Cardiac muscle cell (in vitro differentiated cells and primary cell): ENCODE measurements at regions not wholly inside any gene's neighbourhood (a gene's known extent, or its start where the extent isn't known, plus 50 kb on each side); places are given as distances from the start of the nearest gene placed in this dataset.

Experiments used
- DNase-seq, 2 donors: peaks; one replicate each; pipeline versions ENCODE4 v3.0.0 to v3.0.0-alpha.2; 2010 to 2017; ENCODE audit warnings: low read depth in 1 of 2, low spot score in 1 of 2
- H3K27ac ChIP-seq: fragments of 200-600 bp; sonication (generic); 2 replicates; pipeline ENCODE4 v1.5.1; 2016
- H3K27me3 ChIP-seq: fragments of 200-600 bp; sonication (generic); 2 replicates; pipeline ENCODE4 v1.6.0; 2016; ENCODE audit warnings: control low read depth
- H3K36me3 ChIP-seq: fragments of 200-600 bp; sonication (generic); 2 replicates; pipeline ENCODE4 v1.5.1; 2016; ENCODE audit warnings: control low read depth
- H3K4me1 ChIP-seq: fragments of 200-600 bp; sonication (generic); 2 replicates; pipeline ENCODE4 v1.8.1; 2017; ENCODE audit warnings: low read depth, mild to moderate bottlenecking, mixed run types
- H3K4me3 ChIP-seq: fragments of 200-600 bp; sonication (generic); 2 replicates; pipeline ENCODE4 v1.5.1; 2016; ENCODE audit warnings: mild to moderate bottlenecking
- H3K9me3 ChIP-seq: fragments of 200-600 bp; sonication (generic); 2 replicates; pipeline ENCODE4 v1.5.1; 2017; ENCODE audit warnings: low read depth, mild to moderate bottlenecking, control low read depth
- CTCF ChIP-seq: IDR thresholded peaks from 2 replicates; pipeline ENCODE4 v1.5.1; 2012; ENCODE audit warnings: low read depth, mild to moderate bottlenecking, low read length

GRCh38 chr5:135128361-135128760, 94.3 kb upstream of the PITX1 start:
- Histone ChIP-seq H3K4me1 (no peaks in the 10 kb centered on the region), H3K9me3 (no peaks in the 10 kb centered on the region), H3K27me3 (peaks cover 86% of the 10 kb centered on the region), H3K36me3 (no peaks in the 10 kb centered on the region), H3K4me3 (no peak overlapping the region), H3K27ac (no peak overlapping the region)
- no peak for TF ChIP-seq CTCF
- no peak for DNase-seq

- peak in 1 of 2 donors; percentile 79 for DNase-seq
- Histone ChIP-seq H3K4me1 (no peaks in the 10 kb centered on the region), H3K36me3 (no peaks in the 10 kb centered on the region), H3K27me3 (peaks cover 93% of the 10 kb centered on the region), H3K9me3 (no peaks in the 10 kb centered on the region), H3K4me3 (no peak overlapping the region), H3K27ac (no peak overlapping the region)
- no peak for TF ChIP-seq CTCF
Observed at GRCh38 chr5:135127439-135128240, 93.6 kb upstream of the PITX1 start.

- no peak for DNase-seq
- no peak for TF ChIP-seq CTCF
- no peaks in the 10 kb centered on the region for H3K4me1 ChIP-seq
- H3K27me3 ChIP-seq = peaks cover 97% of the 10 kb centered on the region
- H3K27ac ChIP-seq = no peak overlapping the region
- no peak overlapping the region for H3K4me3 ChIP-seq
- H3K9me3 ChIP-seq = no peaks in the 10 kb centered on the region
- H3K36me3 ChIP-seq = no peaks in the 10 kb centered on the region
Observed at GRCh38 chr5:135126688-135127438, 92.8 kb upstream of the PITX1 start.

- TF ChIP-seq CTCF = no peak
- Histone ChIP-seq H3K36me3 (no peaks in the 10 kb centered on the region), H3K4me3 (no peak overlapping the region), H3K9me3 (no peaks in the 10 kb centered on the region), H3K27me3 (peaks cover 75% of the 10 kb centered on the region), H3K27ac (no peak overlapping the region), H3K4me1 (peaks cover 2% of the 10 kb centered on the region)
- no peak for DNase-seq
Observed at GRCh38 chr5:135124724-135125123, 90.7 kb upstream of the PITX1 start.

- Histone ChIP-seq H3K27me3 (peaks cover 69% of the 10 kb centered on the region), H3K4me3 (no peak overlapping the region), H3K4me1 (peaks cover 8% of the 10 kb centered on the region), H3K27ac (no peak overlapping the region), H3K9me3 (no peaks in the 10 kb centered on the region), H3K36me3 (no peaks in the 10 kb centered on the region)
- no peak for DNase-seq
- TF ChIP-seq CTCF = no peak
Observed at GRCh38 chr5:135124128-135124527, 90.1 kb upstream of the PITX1 start.
